Endodermal cell (in vitro differentiated cells): ENCODE measurements at regions not wholly inside any gene's neighbourhood (a gene's known extent, or its start where the extent isn't known, plus 50 kb on each side); places are given as distances from the start of the nearest gene placed in this dataset.

Experiments
- DNase-seq: peaks from one replicate; pipeline ENCODE4 v3.0.0-alpha.2; 2017
- H3K27ac ChIP-seq: 2 replicates; pipeline ENCODE4 v1.5.1; 2013; ENCODE audit warnings: mild to moderate bottlenecking, low read depth, low read length, moderate library complexity
- H3K27me3 ChIP-seq: 2 replicates; pipeline ENCODE4 v1.6.1; 2013; ENCODE audit warnings: mild to moderate bottlenecking, low read length, moderate library complexity; ENCODE audit not compliant: insufficient read depth, control insufficient read depth, poor library complexity, severe bottlenecking
- H3K36me3 ChIP-seq: 2 replicates; pipeline ENCODE4 v1.7.0; 2013; ENCODE audit warnings: mild to moderate bottlenecking, low read length, moderate library complexity; ENCODE audit not compliant: control insufficient read depth, insufficient read depth
- H3K4me1 ChIP-seq: one replicate; pipeline ENCODE4 v1.7.0; 2013; ENCODE audit warnings: low read length; ENCODE audit not compliant: control insufficient read depth, insufficient read depth
- H3K4me3 ChIP-seq: 2 replicates; pipeline ENCODE4 v1.5.1; 2013; ENCODE audit warnings: mild to moderate bottlenecking, low read length, moderate library complexity
- H3K9ac ChIP-seq: 2 replicates; pipeline ENCODE4 v1.6.1; 2013; ENCODE audit warnings: mild to moderate bottlenecking, low read length, moderate library complexity; ENCODE audit not compliant: poor library complexity, severe bottlenecking; ENCODE audit errors: extremely low read depth
- H3K9me3 ChIP-seq: 2 replicates; pipeline ENCODE4 v1.6.1; 2013; ENCODE audit warnings: mild to moderate bottlenecking, low read length, moderate library complexity; ENCODE audit not compliant: control insufficient read depth
- H3K27ac Mint-ChIP-seq: 2 replicates; pipeline ENCODE4 v1.8.0; 2020; ENCODE audit warnings: mixed read lengths
- H3K27me3 Mint-ChIP-seq: 2 replicates; pipeline ENCODE4 v1.8.0; 2021; ENCODE audit warnings: mild to moderate bottlenecking, mixed read lengths; ENCODE audit not compliant: insufficient read depth
- H3K36me3 Mint-ChIP-seq: 2 replicates; pipeline ENCODE4 v1.8.0; 2020; ENCODE audit warnings: low read depth, mixed read lengths
- H3K4me1 Mint-ChIP-seq: 2 replicates; pipeline ENCODE4 v1.8.0; 2020; ENCODE audit warnings: mixed read lengths
- H3K4me3 Mint-ChIP-seq: 2 replicates; pipeline ENCODE4 v1.8.0; 2020; ENCODE audit warnings: mild to moderate bottlenecking, moderate library complexity, mixed read lengths
- H3K9me3 Mint-ChIP-seq: 2 replicates; pipeline ENCODE4 v1.8.0; 2020; ENCODE audit warnings: mild to moderate bottlenecking, mixed read lengths
- CTCF ChIP-seq: fragments of 200-600 bp; sonication (generic); conservative IDR thresholded peaks from 2 replicates; pipeline ENCODE4 v1.5.0; 2021; ENCODE audit warnings: antibody characterized with exemption, mild to moderate bottlenecking
- WGBS, 2 experiments: methylation state at CpG; one replicate each; pipeline versions ENCODE4 v1.1.5 to v1.1.7; 2013; ENCODE audit warnings: missing lambda C conversion rate in 2 of 2, mixed read lengths in 1 of 2; ENCODE audit not compliant: insufficient coverage in 1 of 2, insufficient read length in 1 of 2; 5-methylcytosine and 5-hydroxymethylcytosine counted together

GRCh38 chr1:170803711-170804110, 131.6 kb upstream of the MROH9 start:
- no peak overlapping the region for H3K27ac Mint-ChIP-seq
- H3K27me3 Mint-ChIP-seq: no peaks in the 10 kb centered on the region
- H3K4me3 Mint-ChIP-seq: no peak overlapping the region
- Histone ChIP-seq H3K9me3 (no peaks in the 10 kb centered on the region), H3K36me3 (no peaks in the 10 kb centered on the region), H3K27ac (no peak overlapping the region), H3K4me1 (no peaks in the 10 kb centered on the region), H3K27me3 (no peaks in the 10 kb centered on the region), H3K4me3 (no peak overlapping the region), H3K9ac (no peak overlapping the region)
- H3K36me3 Mint-ChIP-seq: no peaks in the 10 kb centered on the region
- TF ChIP-seq CTCF: no peak
- no peak for DNase-seq
- no peaks in the 10 kb centered on the region for H3K4me1 Mint-ChIP-seq
- no peaks in the 10 kb centered on the region for H3K9me3 Mint-ChIP-seq
- WGBS, 2 experiments: 86% methylated on average over 1 of the region's 1 CpG; no CpG with 5 or more reads in 1 of the 2 experiments

GRCh38 chr1:170804419-170804818, 130.9 kb upstream of the MROH9 start:
- TF ChIP-seq CTCF: no peak
- no peaks in the 10 kb centered on the region for H3K9me3 Mint-ChIP-seq
- Histone ChIP-seq H3K27ac (no peak overlapping the region), H3K9ac (no peak overlapping the region), H3K4me1 (no peaks in the 10 kb centered on the region), H3K27me3 (no peaks in the 10 kb centered on the region), H3K4me3 (no peak overlapping the region), H3K36me3 (no peaks in the 10 kb centered on the region), H3K9me3 (no peaks in the 10 kb centered on the region)
- H3K27ac Mint-ChIP-seq: no peak overlapping the region
- no peak for DNase-seq
- no peak overlapping the region for H3K4me3 Mint-ChIP-seq
- no peaks in the 10 kb centered on the region for H3K4me1 Mint-ChIP-seq
- H3K36me3 Mint-ChIP-seq: no peaks in the 10 kb centered on the region
- no peaks in the 10 kb centered on the region for H3K27me3 Mint-ChIP-seq

GRCh38 chr1:170804879-170805278, 130.5 kb upstream of the MROH9 start:
- no peaks in the 10 kb centered on the region for H3K9me3 Mint-ChIP-seq
- H3K9ac ChIP-seq: no peak overlapping the region
- no peak overlapping the region for H3K27ac ChIP-seq
- H3K9me3 ChIP-seq: no peaks in the 10 kb centered on the region
- TF ChIP-seq CTCF: no peak
- H3K36me3 ChIP-seq: no peaks in the 10 kb centered on the region
- H3K4me3 ChIP-seq: no peak overlapping the region
- DNase-seq: no peak
- WGBS, 2 experiments: 92% methylated on average over 2 to 4 of the region's 4 CpGs
- H3K4me3 Mint-ChIP-seq: no peak overlapping the region
- H3K27ac Mint-ChIP-seq: no peak overlapping the region
- H3K4me1 ChIP-seq: no peaks in the 10 kb centered on the region
- H3K4me1 Mint-ChIP-seq: no peaks in the 10 kb centered on the region
- no peaks in the 10 kb centered on the region for H3K36me3 Mint-ChIP-seq
- H3K27me3 ChIP-seq: no peaks in the 10 kb centered on the region
- H3K27me3 Mint-ChIP-seq: no peaks in the 10 kb centered on the region
